ENCODE measurements at regions not wholly inside any gene's neighbourhood (a gene's known extent, or its start where the extent isn't known, plus 50 kb on each side); places are given as distances from the start of the nearest gene placed in this dataset.

- H3K27ac ChIP-seq, result no peak overlapping the region
- intact Hi-C loops (cut with DNase I), result no loop called here
- H3K36me3 ChIP-seq, result no peaks in the 10 kb centered on the region
- H3K4me1 ChIP-seq (ENCODE audit: insufficient read depth), result no peaks in the 10 kb centered on the region
- H3K27me3 ChIP-seq, result no peaks in the 10 kb centered on the region
- TF ChIP-seq POLR2A (IDR thresholded peaks at IDR 0.05), result no peak
- no peak for TF ChIP-seq EP300 (IDR thresholded peaks at IDR 0.05)
- TF ChIP-seq CTCF (IDR thresholded peaks at IDR 0.05), result no peak
- 55 to 66% (median 62%) methylated on average over 6 of the region's 6 CpGs for WGBS, 3 donors
- H3K9me3 ChIP-seq, result no peaks in the 10 kb centered on the region
- DNase-seq, result no peak
- no peak overlapping the region for H3K4me3 ChIP-seq
Observed at GRCh38 chr15:97875025-97875512, 85.4 kb upstream of the ARRDC4 start.

DNA sequence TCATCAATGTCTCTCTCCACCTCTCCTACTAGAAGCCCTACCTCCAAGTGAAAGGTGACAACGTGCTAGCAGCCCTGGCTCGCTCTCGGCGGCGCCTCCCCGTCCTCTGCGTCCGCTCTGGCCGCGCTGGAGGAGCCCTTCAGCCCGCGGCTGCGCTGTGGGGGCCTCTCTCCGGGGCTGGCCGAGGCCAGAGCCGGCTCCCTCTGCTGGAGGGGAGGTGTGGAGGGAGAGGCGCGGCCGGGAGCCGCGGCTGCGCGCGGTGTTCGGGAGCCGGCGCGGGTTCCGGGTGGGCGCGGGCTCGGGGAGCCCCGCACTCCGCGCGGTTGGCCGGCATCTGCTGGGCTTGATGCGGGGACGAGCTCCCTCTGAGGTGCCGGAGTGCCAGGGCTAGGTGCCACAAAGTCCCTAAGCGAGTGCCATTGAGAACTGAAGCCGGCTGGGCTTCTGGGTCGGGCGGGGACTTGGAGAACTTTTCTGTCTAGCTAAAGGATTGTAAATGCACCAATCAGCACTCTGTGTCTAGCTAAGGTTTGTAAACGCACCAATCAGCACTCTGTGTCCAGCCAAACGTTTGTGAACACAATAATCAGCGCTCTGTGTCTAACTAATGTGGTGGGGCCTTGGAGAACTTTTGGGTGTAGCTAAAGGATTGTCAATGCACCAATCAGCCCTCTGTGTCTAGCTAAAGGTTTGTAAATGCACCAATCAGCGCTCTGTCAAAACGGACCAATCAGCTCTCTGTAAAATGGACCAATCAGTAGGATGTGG lies 84.8 kb upstream of the ARRDC4 start:
- intact Hi-C loops (cut with DNase I), result no loop called here
- H3K27me3 ChIP-seq, result no peaks in the 10 kb centered on the region
- no peak for DNase-seq
- no peak overlapping the region for H3K27ac ChIP-seq
- no peaks in the 10 kb centered on the region for H3K9me3 ChIP-seq
- H3K4me3 ChIP-seq, result no peak overlapping the region
- WGBS, 3 donors, result 47 to 72% (median 56%) methylated on average over 49 of the region's 49 CpGs
- H3K36me3 ChIP-seq, result no peaks in the 10 kb centered on the region
- no peaks in the 10 kb centered on the region for H3K4me1 ChIP-seq (ENCODE audit: insufficient read depth)
- TF ChIP-seq EP300 (IDR thresholded peaks at IDR 0.05), result no peak
- TF ChIP-seq POLR2A (IDR thresholded peaks at IDR 0.05), result no peak
- TF ChIP-seq CTCF (IDR thresholded peaks at IDR 0.05), result no peak

- H3K27ac ChIP-seq, result no peak overlapping the region
- no peak for TF ChIP-seq POLR2A (IDR thresholded peaks at IDR 0.05)
- TF ChIP-seq CTCF (IDR thresholded peaks at IDR 0.05), result no peak
- no peak for TF ChIP-seq EP300 (IDR thresholded peaks at IDR 0.05)
- no peaks in the 10 kb centered on the region for H3K4me1 ChIP-seq (ENCODE audit: insufficient read depth)
- no peaks in the 10 kb centered on the region for H3K27me3 ChIP-seq
- DNase-seq, result no peak
- 87 to 93% (median 90%) methylated on average over 10 of the region's 10 CpGs for WGBS, 3 donors
- H3K9me3 ChIP-seq, result no peaks in the 10 kb centered on the region
- no peak overlapping the region for H3K4me3 ChIP-seq
- H3K36me3 ChIP-seq, result no peaks in the 10 kb centered on the region
- intact Hi-C loops (cut with DNase I), result no loop called here
Observed at GRCh38 chr15:97876281-97876675, 84.2 kb upstream of the ARRDC4 start.

DNA sequence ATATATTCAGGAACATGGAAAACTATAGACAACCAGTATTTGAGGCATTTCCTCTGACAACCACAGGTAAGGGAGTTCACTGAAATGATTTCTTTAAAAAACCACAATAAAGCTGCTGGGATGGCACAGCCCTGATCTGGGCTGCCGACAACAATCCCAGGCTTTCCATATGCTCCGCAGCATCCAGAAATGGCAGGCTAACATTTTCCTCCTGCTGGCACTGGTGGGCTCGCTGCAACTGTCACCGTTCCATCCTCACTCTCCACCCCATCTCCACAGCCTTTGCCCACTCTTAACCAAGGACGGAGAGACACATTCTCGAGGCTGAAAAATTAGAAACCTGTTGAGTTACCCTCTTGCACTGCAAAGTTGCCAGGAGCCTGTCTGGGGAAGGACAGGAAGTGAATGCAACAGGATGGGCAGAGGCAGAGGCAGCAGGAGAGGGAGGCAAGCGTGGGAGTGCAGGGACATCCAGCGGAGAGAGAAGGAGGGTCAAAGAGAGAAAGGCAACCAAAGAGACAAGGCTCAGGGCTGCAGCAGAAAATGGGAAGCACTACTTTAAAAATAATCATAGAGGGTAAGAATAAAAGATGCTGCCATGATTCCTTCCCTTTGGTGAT lies 79.0 kb upstream of the ARRDC4 start:
- H3K27ac ChIP-seq, result no peak overlapping the region
- DNase-seq, result no peak
- H3K36me3 ChIP-seq, result no peaks in the 10 kb centered on the region
- 52 to 65% (median 54%) methylated on average over 8 of the region's 8 CpGs for WGBS, 3 donors
- H3K9me3 ChIP-seq, result no peaks in the 10 kb centered on the region
- H3K4me1 ChIP-seq (ENCODE audit: insufficient read depth), result no peaks in the 10 kb centered on the region
- TF ChIP-seq CTCF (IDR thresholded peaks at IDR 0.05), result no peak
- TF ChIP-seq EP300 (IDR thresholded peaks at IDR 0.05), result no peak
- intact Hi-C loops (cut with DNase I), result no loop called here
- no peak overlapping the region for H3K4me3 ChIP-seq
- H3K27me3 ChIP-seq, result no peaks in the 10 kb centered on the region

Measured in ovary (tissue), 7 donors.